ENCODE measurements at regions not wholly inside any gene's neighbourhood (a gene's known extent, or its start where the extent isn't known, plus 50 kb on each side); places are given as distances from the start of the nearest gene placed in this dataset.
A peak's percentile ranks its signal among the peaks of the same experiment; 100 is the strongest.

GRCh38 chr4:110287130-110287529 lies 88.7 kb upstream of the ELOVL6 start:
- no peak for TF ChIP-seq CTCF (conservative IDR thresholded peaks at IDR 0.05; ENCODE audit: low read length)
- peak; percentile 64 for DNase-seq (ENCODE audit: low read depth)
- no peak overlapping the region for H3K4me3 ChIP-seq (ENCODE audit: low read length)

- no peak for DNase-seq (ENCODE audit: low read depth)
- no peak for TF ChIP-seq CTCF (conservative IDR thresholded peaks at IDR 0.05; ENCODE audit: low read length)
- no peak overlapping the region for H3K4me3 ChIP-seq (ENCODE audit: low read length)
These were observed 79.7 kb upstream of the ELOVL6 start for GRCh38 chr4:110278127-110278526.

- H3K4me3 ChIP-seq (ENCODE audit: low read length) = no peak overlapping the region
- peak; percentile 38 for DNase-seq (ENCODE audit: low read depth)
- no peak for TF ChIP-seq CTCF (conservative IDR thresholded peaks at IDR 0.05; ENCODE audit: low read length)
These were observed 77.5 kb upstream of the ELOVL6 start for GRCh38 chr4:110275871-110276270.

- H3K4me3 ChIP-seq (ENCODE audit: low read length) = no peak overlapping the region
- TF ChIP-seq CTCF (conservative IDR thresholded peaks at IDR 0.05; ENCODE audit: low read length) = no peak
- no peak for DNase-seq (ENCODE audit: low read depth)
These were observed 73.6 kb upstream of the ELOVL6 start for GRCh38 chr4:110271986-110272385.

GRCh38 chr4:110270492-110271197 lies 72.2 kb upstream of the ELOVL6 start:
- peak; percentile 77 for DNase-seq (ENCODE audit: low read depth)

GRCh38 chr4:110268790-110269189 lies 70.4 kb upstream of the ELOVL6 start:
- no peak for TF ChIP-seq CTCF (conservative IDR thresholded peaks at IDR 0.05; ENCODE audit: low read length)
- no peak for DNase-seq (ENCODE audit: low read depth)
- H3K4me3 ChIP-seq (ENCODE audit: low read length) = no peak overlapping the region

More at GRCh38 chr4:110270492-110271197, 72.2 kb upstream of the ELOVL6 start:
- H3K4me3 ChIP-seq (ENCODE audit: low read length) = no peak overlapping the region
- TF ChIP-seq CTCF (conservative IDR thresholded peaks at IDR 0.05; ENCODE audit: low read length) = no peak

GRCh38 chr4:110268352-110268751 lies 69.9 kb upstream of the ELOVL6 start:
- no peak overlapping the region for H3K4me3 ChIP-seq (ENCODE audit: low read length)
- no peak for TF ChIP-seq CTCF (conservative IDR thresholded peaks at IDR 0.05; ENCODE audit: low read length)
- DNase-seq (ENCODE audit: low read depth) = no peak
